H9 (cell line): ENCODE measurements at regions not wholly inside any gene's neighbourhood (a gene's known extent, or its start where the extent isn't known, plus 50 kb on each side); places are given as distances from the start of the nearest gene placed in this dataset.
A peak's percentile ranks its signal among the peaks of the same experiment; 100 is the strongest.

Experiments used
- DNase-seq: peaks from one replicate; pipeline ENCODE4 v3.0.0-alpha.2; 2017
- H2AFZ ChIP-seq: one replicate; pipeline ENCODE4 v1.6.1; 2013; ENCODE audit warnings: mild to moderate bottlenecking, low read length, control low read depth, moderate library complexity
- H2AK5ac ChIP-seq: 2 replicates; pipeline ENCODE4 v1.6.1; 2013; ENCODE audit warnings: low read length, control low read depth, mixed read lengths; ENCODE audit not compliant: insufficient read length
- H2BK120ac ChIP-seq: one replicate; pipeline ENCODE4 v1.6.1; 2013; ENCODE audit warnings: low read depth, mild to moderate bottlenecking, low read length, control low read depth, inconsistent platforms; ENCODE audit not compliant: poor library complexity, severe bottlenecking
- H2BK12ac ChIP-seq: 2 replicates; pipeline ENCODE4 v1.6.1; 2013; ENCODE audit warnings: low read length, control low read depth, mixed read lengths, low read depth; ENCODE audit not compliant: insufficient read length
- H2BK15ac ChIP-seq: 2 replicates; pipeline ENCODE4 v1.6.1; 2013; ENCODE audit warnings: low read depth, low read length, control low read depth
- H2BK20ac ChIP-seq: one replicate; pipeline ENCODE4 v1.6.1; 2013; ENCODE audit warnings: low read depth, mild to moderate bottlenecking, low read length, control low read depth, inconsistent platforms; ENCODE audit not compliant: poor library complexity, severe bottlenecking
- H2BK5ac ChIP-seq: 2 replicates; pipeline ENCODE4 v1.6.1; 2013; ENCODE audit warnings: low read length, control low read depth, mixed read lengths; ENCODE audit not compliant: insufficient read length
- H3K14ac ChIP-seq: 2 replicates; pipeline ENCODE4 v1.6.1; 2013; ENCODE audit warnings: low read length, control low read depth; ENCODE audit not compliant: insufficient read depth
- H3K18ac ChIP-seq: 2 replicates; pipeline ENCODE4 v1.6.1; 2013; ENCODE audit warnings: low read depth, mild to moderate bottlenecking, mixed read lengths, low read length, control low read depth; ENCODE audit not compliant: insufficient read length
- H3K23ac ChIP-seq: 2 replicates; pipeline ENCODE4 v1.6.1; 2013; ENCODE audit warnings: low read length, control low read depth, mixed read lengths, low read depth; ENCODE audit not compliant: insufficient read length
- H3K23me2 ChIP-seq: 2 replicates; pipeline ENCODE4 v1.6.1; 2013; ENCODE audit warnings: low read depth, mild to moderate bottlenecking, mixed read lengths, low read length, control low read depth; ENCODE audit not compliant: insufficient read length, poor library complexity, severe bottlenecking
- H3K27ac ChIP-seq: 2 replicates; pipeline ENCODE4 v1.5.1; 2013; ENCODE audit warnings: low read length, control low read depth, mixed read lengths, low read depth; ENCODE audit not compliant: insufficient read length
- H3K27me3 ChIP-seq: 2 replicates; pipeline ENCODE4 v1.6.1; 2013; ENCODE audit warnings: low read length, control low read depth, inconsistent platforms; ENCODE audit not compliant: insufficient read depth
- H3K4ac ChIP-seq: 2 replicates; pipeline ENCODE4 v1.6.1; 2013; ENCODE audit warnings: low read depth, mild to moderate bottlenecking, control low read depth, inconsistent platforms, low read length, moderate library complexity
- H3K4me1 ChIP-seq: 2 replicates; pipeline ENCODE4 v1.6.1; 2013; ENCODE audit warnings: low read length, control low read depth, inconsistent platforms; ENCODE audit not compliant: insufficient read depth
- H3K4me2 ChIP-seq: 2 replicates; pipeline ENCODE4 v1.6.1; 2013; ENCODE audit warnings: low read length, control low read depth, mixed read lengths; ENCODE audit not compliant: insufficient read length, insufficient read depth
- H3K56ac ChIP-seq: 2 replicates; pipeline ENCODE4 v1.6.1; 2013; ENCODE audit warnings: low read depth, mild to moderate bottlenecking, mixed read lengths, low read length, control low read depth; ENCODE audit not compliant: insufficient read length
- H3K79me1 ChIP-seq: 2 replicates; pipeline ENCODE4 v1.6.1; 2013; ENCODE audit warnings: low read depth, mild to moderate bottlenecking, moderate library complexity, low read length, control low read depth, inconsistent platforms; ENCODE audit not compliant: insufficient read depth, poor library complexity, severe bottlenecking
- H3K79me2 ChIP-seq: 2 replicates; pipeline ENCODE4 v1.6.1; 2013; ENCODE audit warnings: low read length, control low read depth, inconsistent platforms; ENCODE audit not compliant: insufficient read depth
- H3K9ac ChIP-seq: 2 replicates; pipeline ENCODE4 v1.6.1; 2013; ENCODE audit warnings: low read length, control low read depth, mixed read lengths; ENCODE audit not compliant: insufficient read length; ENCODE audit errors: extremely low read depth
- H3K9me3 ChIP-seq: one replicate; pipeline ENCODE4 v1.6.1; 2013; ENCODE audit warnings: low read depth, low read length, inconsistent platforms; ENCODE audit not compliant: control insufficient read depth
- H3T11ph ChIP-seq: one replicate; pipeline ENCODE4 v1.6.1; 2013; ENCODE audit warnings: mild to moderate bottlenecking, low read length, control low read depth, inconsistent platforms
- H4K20me1 ChIP-seq: one replicate; pipeline ENCODE4 v1.6.1; 2013; ENCODE audit not compliant: control insufficient read depth, insufficient read length, insufficient read depth
- H4K5ac ChIP-seq: 2 replicates; pipeline ENCODE4 v1.6.1; 2013; ENCODE audit warnings: low read depth, mild to moderate bottlenecking, mixed read lengths, low read length, control low read depth; ENCODE audit not compliant: insufficient read length
- H4K8ac ChIP-seq: replicated peaks from 2 replicates; pipeline ENCODE4 v1.6.1; 2013; ENCODE audit warnings: low read length, control low read depth, mixed read lengths, low read depth; ENCODE audit not compliant: insufficient read length
- H4K91ac ChIP-seq: 2 replicates; pipeline ENCODE4 v1.6.1; 2013; ENCODE audit warnings: low read depth, mild to moderate bottlenecking, moderate library complexity, mixed read lengths, low read length, control low read depth; ENCODE audit not compliant: insufficient read length
- H3K27ac Mint-ChIP-seq, 3 experiments: 2 replicates in 2 of 3; 3 replicates in 1 of 3; pipeline ENCODE4 v1.8.0; 2020 to 2021; ENCODE audit warnings: mixed read lengths in 3 of 3, mild to moderate bottlenecking in 1 of 3, moderate library complexity in 1 of 3
- H3K27me3 Mint-ChIP-seq: 2 replicates; pipeline ENCODE4 v1.8.0; 2021; ENCODE audit warnings: low read depth, mild to moderate bottlenecking, moderate library complexity, mixed read lengths
- H3K36me3 Mint-ChIP-seq, 3 experiments: 2 replicates in 2 of 3; 3 replicates in 1 of 3; pipeline ENCODE4 v1.8.0; 2020 to 2021; ENCODE audit warnings: low read depth in 3 of 3, mixed read lengths in 3 of 3; ENCODE audit not compliant: insufficient read depth in 1 of 3
- H3K4me1 Mint-ChIP-seq, 2 experiments: 2 replicates each; pipeline ENCODE4 v1.8.0; 2020; ENCODE audit warnings: mixed read lengths in 2 of 2
- H3K4me3 Mint-ChIP-seq, 2 experiments: 2 replicates in 1 of 2; 3 replicates in 1 of 2; pipeline ENCODE4 v1.8.0; 2020 to 2021; ENCODE audit warnings: mild to moderate bottlenecking in 2 of 2, mixed read lengths in 2 of 2, moderate library complexity in 1 of 2
- H3K9me3 Mint-ChIP-seq, 2 experiments: 2 replicates in 1 of 2; 3 replicates in 1 of 2; pipeline ENCODE4 v1.8.0; 2020; ENCODE audit warnings: mild to moderate bottlenecking in 2 of 2, mixed read lengths in 2 of 2, moderate library complexity in 1 of 2
- WGBS: extraction: QIAGEN DNeasy Blood & Tissue Kit; methylation state at CpG from one replicate; pipeline ENCODE4 v1.1.7; 2013; ENCODE audit warnings: missing lambda C conversion rate, low lambda C conversion rate, mixed read lengths; ENCODE audit not compliant: insufficient read length; ENCODE audit errors: extremely low coverage; 5-methylcytosine and 5-hydroxymethylcytosine counted together
- TF ChIP-seq, protein P1 (sequence below): fragments of 200-600 bp; sonication (generic); conservative IDR thresholded peaks from 3 replicates; pipeline ENCODE4 v1.8.0; 2021; ENCODE audit warnings: antibody characterized with exemption, mild to moderate bottlenecking

DNA sequence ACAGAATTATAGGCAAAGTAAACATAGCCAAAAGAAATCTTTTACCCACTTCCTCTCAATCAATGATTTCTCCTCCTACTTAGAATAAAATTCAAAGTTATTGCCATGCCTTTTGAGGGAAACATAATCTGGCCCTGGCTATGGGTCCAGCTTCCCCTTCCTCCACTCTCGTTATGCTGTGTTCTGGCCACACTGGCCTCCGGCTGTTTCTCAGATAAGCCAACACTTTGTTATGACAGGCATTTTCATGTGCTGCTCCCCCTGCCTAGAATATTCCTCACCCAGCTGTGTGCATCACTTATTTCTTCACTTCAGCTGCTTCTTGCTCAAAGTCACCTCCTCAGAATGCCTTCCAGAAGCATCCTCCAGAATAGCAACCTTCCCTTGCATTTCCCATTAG lies 386.6 kb upstream of the AADAT start:
- no peak overlapping the region for H2BK20ac ChIP-seq

More for the DNA sequence above, 386.6 kb upstream of the AADAT start:
- Histone ChIP-seq H2BK5ac (no peak overlapping the region), H2AK5ac (no peak overlapping the region), H4K20me1 (no peaks in the 10 kb centered on the region), H3K27me3 (no peaks in the 10 kb centered on the region), H3K27ac (no peak overlapping the region), H2BK15ac (no peak overlapping the region), H3K9me3 (no peaks in the 10 kb centered on the region), H2AFZ (no peak overlapping the region), H3K23me2 (no peaks in the 10 kb centered on the region), H3K4me1 (no peaks in the 10 kb centered on the region), H3T11ph (no peak overlapping the region), H2BK120ac (no peak overlapping the region), H3K4me2 (no peak overlapping the region), H4K8ac (no peak overlapping the region), H3K4ac (no peak overlapping the region), H3K79me1 (no peaks in the 10 kb centered on the region), H2BK12ac (no peak overlapping the region), H3K23ac (no peak overlapping the region), H3K14ac (no peak overlapping the region), H3K18ac (no peak overlapping the region), H4K5ac (no peak overlapping the region), H3K79me2 (no peaks in the 10 kb centered on the region), H3K9ac (no peak overlapping the region), H4K91ac (no peak overlapping the region), H3K56ac (no peak overlapping the region)
- H3K27ac Mint-ChIP-seq = peak overlapping the region in 1 of 3 experiments; percentile 26; a peak in 2 of 7 replicates
- H3K4me1 Mint-ChIP-seq = no peaks in the 10 kb centered on the region
- no peaks in the 10 kb centered on the region for H3K27me3 Mint-ChIP-seq
- TF ChIP-seq, protein P1, sequence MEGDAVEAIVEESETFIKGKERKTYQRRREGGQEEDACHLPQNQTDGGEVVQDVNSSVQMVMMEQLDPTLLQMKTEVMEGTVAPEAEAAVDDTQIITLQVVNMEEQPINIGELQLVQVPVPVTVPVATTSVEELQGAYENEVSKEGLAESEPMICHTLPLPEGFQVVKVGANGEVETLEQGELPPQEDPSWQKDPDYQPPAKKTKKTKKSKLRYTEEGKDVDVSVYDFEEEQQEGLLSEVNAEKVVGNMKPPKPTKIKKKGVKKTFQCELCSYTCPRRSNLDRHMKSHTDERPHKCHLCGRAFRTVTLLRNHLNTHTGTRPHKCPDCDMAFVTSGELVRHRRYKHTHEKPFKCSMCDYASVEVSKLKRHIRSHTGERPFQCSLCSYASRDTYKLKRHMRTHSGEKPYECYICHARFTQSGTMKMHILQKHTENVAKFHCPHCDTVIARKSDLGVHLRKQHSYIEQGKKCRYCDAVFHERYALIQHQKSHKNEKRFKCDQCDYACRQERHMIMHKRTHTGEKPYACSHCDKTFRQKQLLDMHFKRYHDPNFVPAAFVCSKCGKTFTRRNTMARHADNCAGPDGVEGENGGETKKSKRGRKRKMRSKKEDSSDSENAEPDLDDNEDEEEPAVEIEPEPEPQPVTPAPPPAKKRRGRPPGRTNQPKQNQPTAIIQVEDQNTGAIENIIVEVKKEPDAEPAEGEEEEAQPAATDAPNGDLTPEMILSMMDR = no peak
- no peak for DNase-seq
- no CpG with 5 or more reads among the region's 2 CpGs for WGBS
- H3K4me3 Mint-ChIP-seq = no peak overlapping the region
- H3K9me3 Mint-ChIP-seq = 0 out of 5 replicates have a peak, but pooled peaks cover 0 to 2% of the 10 kb centered on the region in 2 experiments
- H3K36me3 Mint-ChIP-seq = no peaks in the 10 kb centered on the region; a peak in 1 of 7 replicates
